OCI-LY1 (cell line): ENCODE measurements at regions not wholly inside any gene's neighbourhood (a gene's known extent, or its start where the extent isn't known, plus 50 kb on each side); places are given as distances from the start of the nearest gene placed in this dataset.

Experiments used
- EZH2 ChIP-seq: fragments of 200-600 bp; sonication (generic), shearing (Covaris generic); IDR thresholded peaks from 2 replicates; pipeline ENCODE4 v1.8.0; 2017; ENCODE audit warnings: borderline replicate concordance, mixed run types, mild to moderate bottlenecking, antibody characterized with exemption, low read length, moderate library complexity, mixed read lengths
- TF ChIP-seq, protein P1 (sequence below): fragments of 200-600 bp; sonication (generic), shearing (Covaris generic); IDR thresholded peaks from 2 replicates; pipeline ENCODE4 v1.5.1; 2017; ENCODE audit warnings: mild to moderate bottlenecking, antibody characterized with exemption, low read length, moderate library complexity, mixed read lengths

DNA sequence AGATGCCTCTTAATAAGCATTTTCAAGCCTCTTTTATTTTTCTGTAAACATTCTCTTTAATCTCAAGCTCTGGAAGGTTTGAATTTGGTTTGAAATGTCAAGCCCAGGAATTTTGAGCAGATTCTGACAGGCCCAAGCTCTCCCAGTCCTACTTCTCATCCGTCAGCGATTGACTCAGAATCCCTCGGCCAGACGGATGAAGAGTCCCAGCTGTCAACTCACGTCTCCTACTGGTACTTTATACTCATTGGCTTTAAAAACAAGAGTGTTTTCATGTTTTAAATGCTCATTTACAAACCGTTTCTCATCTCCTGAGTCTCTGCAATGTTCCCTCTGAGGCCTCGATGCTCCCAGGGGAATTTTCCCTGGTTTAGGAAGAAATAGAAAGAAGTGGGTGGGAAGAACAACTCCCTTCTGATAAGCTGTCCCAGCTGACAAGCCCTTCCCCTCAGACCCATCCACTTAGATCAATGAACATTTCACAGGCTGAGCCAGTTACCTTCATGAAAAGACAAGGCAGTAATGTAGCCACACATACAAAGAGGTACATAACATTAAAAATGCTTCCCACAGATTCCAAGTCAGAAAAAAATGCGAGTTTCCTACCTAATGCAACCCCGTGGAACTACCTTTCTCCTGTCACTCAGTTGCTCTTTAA lies 478.2 kb upstream of the DPH6 start:
- TF ChIP-seq, protein P1, sequence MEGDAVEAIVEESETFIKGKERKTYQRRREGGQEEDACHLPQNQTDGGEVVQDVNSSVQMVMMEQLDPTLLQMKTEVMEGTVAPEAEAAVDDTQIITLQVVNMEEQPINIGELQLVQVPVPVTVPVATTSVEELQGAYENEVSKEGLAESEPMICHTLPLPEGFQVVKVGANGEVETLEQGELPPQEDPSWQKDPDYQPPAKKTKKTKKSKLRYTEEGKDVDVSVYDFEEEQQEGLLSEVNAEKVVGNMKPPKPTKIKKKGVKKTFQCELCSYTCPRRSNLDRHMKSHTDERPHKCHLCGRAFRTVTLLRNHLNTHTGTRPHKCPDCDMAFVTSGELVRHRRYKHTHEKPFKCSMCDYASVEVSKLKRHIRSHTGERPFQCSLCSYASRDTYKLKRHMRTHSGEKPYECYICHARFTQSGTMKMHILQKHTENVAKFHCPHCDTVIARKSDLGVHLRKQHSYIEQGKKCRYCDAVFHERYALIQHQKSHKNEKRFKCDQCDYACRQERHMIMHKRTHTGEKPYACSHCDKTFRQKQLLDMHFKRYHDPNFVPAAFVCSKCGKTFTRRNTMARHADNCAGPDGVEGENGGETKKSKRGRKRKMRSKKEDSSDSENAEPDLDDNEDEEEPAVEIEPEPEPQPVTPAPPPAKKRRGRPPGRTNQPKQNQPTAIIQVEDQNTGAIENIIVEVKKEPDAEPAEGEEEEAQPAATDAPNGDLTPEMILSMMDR: no peak
- no peak for TF ChIP-seq EZH2
